GM12878 (cell line): ENCODE measurements at regions not wholly inside any gene's neighbourhood (a gene's known extent, or its start where the extent isn't known, plus 50 kb on each side); places are given as distances from the start of the nearest gene placed in this dataset.

Experiments used
- ATAC-seq: fragments of 200-7000 bp; cut with Tn5 transposase; 3 replicates; pipeline ENCODE4 v1.9.1; 2020; ENCODE audit warnings: mild to moderate bottlenecking, moderate library complexity
- BruUV-seq: library from RNA; stranded (reverse); fragments of 400-500 nt; replicated peaks from 2 replicates; lab custom pipeline; 2021; lab: Mats Ljungman, UMichigan
- CTCF ChIA-PET: fragments of 300-600 bp; sonication (Branson Sonifier 250); formaldehyde crosslinking; extraction: SDS; loops from one replicate; lab custom pipeline; 2021; ENCODE audit warnings: inconsistent platforms; lab: Yijun Ruan, JAX
- POLR2A ChIA-PET: fragments of 350-600 bp; formaldehyde crosslinking; extraction: SDS; loops from one replicate; lab custom pipeline; 2021; ENCODE audit warnings: inconsistent platforms; lab: Charles Lee
- RAD21 ChIA-PET: fragments of 300-600 bp; sonication (Branson Sonifier 250); formaldehyde crosslinking; loops from one replicate; lab custom pipeline; 2023; ENCODE audit warnings: antibody characterized with exemption; ENCODE audit not compliant: unreplicated experiment; lab: Charles Lee
- SMC1A ChIA-PET: fragments of 300-600 bp; sonication (Branson Sonifier 250); formaldehyde crosslinking; loops from one replicate; lab custom pipeline; 2023; ENCODE audit not compliant: unreplicated experiment, uncharacterized antibody; lab: Charles Lee
- DNase-seq: peaks from one replicate; pipeline ENCODE4 v3.0.0-alpha.2; 2011; ENCODE audit warnings: low read depth, low spot score
- FAIRE-seq: peaks from 3 replicates; lab custom pipeline; 2011; peaks lifted over from hg19 to GRCh38; lab: Jason Lieb, UNC
- H2AFZ ChIP-seq: 2 replicates; pipeline ENCODE4 v1.6.0; 2011; ENCODE audit warnings: low read depth, low read length, control low read depth; ENCODE audit not compliant: control insufficient read depth
- H3K27ac ChIP-seq: 2 replicates; pipeline ENCODE4 v1.5.1; 2011; ENCODE audit warnings: control low read depth; ENCODE audit not compliant: control insufficient read depth, insufficient read depth
- H3K27me3 ChIP-seq, 2 experiments: replicated peaks in 1 of 2; 2 replicates each; pipeline versions ENCODE4 v1.6.0 to v1.6.1; 2011; ENCODE audit warnings: low read length in 1 of 2; ENCODE audit not compliant: control insufficient read depth in 2 of 2, insufficient read depth in 2 of 2
- H3K36me3 ChIP-seq, 2 experiments: 2 replicates each; pipeline ENCODE4 v1.5.1; 2011; ENCODE audit warnings: low read length in 1 of 2; ENCODE audit not compliant: control insufficient read depth in 2 of 2, insufficient read depth in 2 of 2
- H3K4me1 ChIP-seq: 2 replicates; pipeline ENCODE4 v1.6.1; 2011; ENCODE audit warnings: mild to moderate bottlenecking, low read length, moderate library complexity, mixed read lengths; ENCODE audit not compliant: control insufficient read depth, insufficient read depth
- H3K4me2 ChIP-seq: 2 replicates; pipeline ENCODE4 v1.6.0; 2011; ENCODE audit warnings: control low read depth; ENCODE audit not compliant: control insufficient read depth, insufficient read depth
- H3K4me3 ChIP-seq: fragments of 200-600 bp; sonication (generic); 2 replicates; pipeline ENCODE4 v1.5.1; 2016
- H3K79me2 ChIP-seq: 2 replicates; pipeline ENCODE4 v1.6.0; 2011; ENCODE audit warnings: low read length; ENCODE audit not compliant: control insufficient read depth, insufficient read depth
- H3K9ac ChIP-seq: 2 replicates; pipeline ENCODE4 v1.8.0; 2011; ENCODE audit warnings: low read length, control low read depth, mixed read lengths; ENCODE audit not compliant: control insufficient read depth, insufficient read depth
- H3K9me3 ChIP-seq: replicated peaks from 3 replicates; pipeline ENCODE4 v1.5.1; 2011; ENCODE audit warnings: mild to moderate bottlenecking, low read length; ENCODE audit not compliant: control insufficient read depth, insufficient read depth
- H4K20me1 ChIP-seq: 2 replicates; pipeline ENCODE4 v1.6.0; 2011; ENCODE audit not compliant: control insufficient read depth, insufficient read depth
- CEBPB ChIP-seq, 2 experiments: fragments of 150-350 bp in 1 of 2; IDR thresholded peaks; 2 replicates each; pipeline ENCODE4 v1.6.1; 2012 to 2014; ENCODE audit warnings: low read depth in 2 of 2, low read length in 2 of 2, borderline replicate concordance in 1 of 2, inconsistent platforms in 1 of 2
- CREB1 ChIP-seq: IDR thresholded peaks from 2 replicates; pipeline ENCODE4 v1.6.1; 2012; ENCODE audit warnings: low read depth, mild to moderate bottlenecking, inconsistent platforms
- TARDBP ChIP-seq: IDR thresholded peaks from 2 replicates; pipeline ENCODE4 v1.6.1; 2016; ENCODE audit warnings: borderline replicate concordance
- WGBS: methylation state at CpG from one replicate; pipeline ENCODE4 v1.1.6; 2016; ENCODE audit warnings: low lambda C conversion rate; ENCODE audit not compliant: insufficient replicate concordance, insufficient coverage; ENCODE audit errors: missing lambda C conversion rate; 5-methylcytosine and 5-hydroxymethylcytosine counted together
- in situ Hi-C: fragments of 300-500 bp; cut with MboI; formaldehyde crosslinking; loops from 9 replicates; pipeline ENCODE4 v1.14.3; 2018; ENCODE audit warnings: mixed read lengths
- intact Hi-C: fragments of 100-400 bp; cut with micrococcal nuclease; formaldehyde crosslinking; loops from one replicate; pipeline ENCODE4 v1.14.2; 2022; ENCODE audit not compliant: unreplicated experiment
- TF ChIP-seq, protein P1 (sequence below): fragments of 450-650 bp; IDR thresholded peaks from 2 replicates; pipeline ENCODE4 v1.6.1; 2016; ENCODE audit warnings: mild to moderate bottlenecking, moderate library complexity, borderline replicate concordance
- TF ChIP-seq, protein P2 (sequence below): fragments of 450-650 bp; IDR thresholded peaks from 2 replicates; pipeline ENCODE4 v1.6.1; 2017; ENCODE audit warnings: low read depth, mild to moderate bottlenecking, moderate library complexity

DNA sequence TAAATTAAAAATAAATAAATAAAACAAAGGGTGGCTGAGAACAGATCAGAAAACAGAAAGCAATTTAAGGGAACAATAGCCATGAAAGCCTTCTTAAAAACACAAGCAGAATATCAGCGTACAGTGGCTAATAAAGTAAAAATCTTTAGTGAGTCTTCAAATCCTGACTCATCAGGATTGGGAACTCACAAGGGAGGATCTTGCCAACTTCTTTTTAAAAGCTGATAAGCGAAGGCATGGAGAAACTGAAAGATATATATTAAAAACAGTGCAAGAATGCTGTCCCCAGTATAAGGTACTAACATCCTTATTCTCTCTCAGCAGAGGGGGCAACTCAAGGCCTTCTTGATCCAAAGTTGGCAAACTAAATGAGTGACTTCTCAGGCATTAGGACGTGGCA lies 180.1 kb downstream of the DHX15 start:
- TF ChIP-seq, protein P1, sequence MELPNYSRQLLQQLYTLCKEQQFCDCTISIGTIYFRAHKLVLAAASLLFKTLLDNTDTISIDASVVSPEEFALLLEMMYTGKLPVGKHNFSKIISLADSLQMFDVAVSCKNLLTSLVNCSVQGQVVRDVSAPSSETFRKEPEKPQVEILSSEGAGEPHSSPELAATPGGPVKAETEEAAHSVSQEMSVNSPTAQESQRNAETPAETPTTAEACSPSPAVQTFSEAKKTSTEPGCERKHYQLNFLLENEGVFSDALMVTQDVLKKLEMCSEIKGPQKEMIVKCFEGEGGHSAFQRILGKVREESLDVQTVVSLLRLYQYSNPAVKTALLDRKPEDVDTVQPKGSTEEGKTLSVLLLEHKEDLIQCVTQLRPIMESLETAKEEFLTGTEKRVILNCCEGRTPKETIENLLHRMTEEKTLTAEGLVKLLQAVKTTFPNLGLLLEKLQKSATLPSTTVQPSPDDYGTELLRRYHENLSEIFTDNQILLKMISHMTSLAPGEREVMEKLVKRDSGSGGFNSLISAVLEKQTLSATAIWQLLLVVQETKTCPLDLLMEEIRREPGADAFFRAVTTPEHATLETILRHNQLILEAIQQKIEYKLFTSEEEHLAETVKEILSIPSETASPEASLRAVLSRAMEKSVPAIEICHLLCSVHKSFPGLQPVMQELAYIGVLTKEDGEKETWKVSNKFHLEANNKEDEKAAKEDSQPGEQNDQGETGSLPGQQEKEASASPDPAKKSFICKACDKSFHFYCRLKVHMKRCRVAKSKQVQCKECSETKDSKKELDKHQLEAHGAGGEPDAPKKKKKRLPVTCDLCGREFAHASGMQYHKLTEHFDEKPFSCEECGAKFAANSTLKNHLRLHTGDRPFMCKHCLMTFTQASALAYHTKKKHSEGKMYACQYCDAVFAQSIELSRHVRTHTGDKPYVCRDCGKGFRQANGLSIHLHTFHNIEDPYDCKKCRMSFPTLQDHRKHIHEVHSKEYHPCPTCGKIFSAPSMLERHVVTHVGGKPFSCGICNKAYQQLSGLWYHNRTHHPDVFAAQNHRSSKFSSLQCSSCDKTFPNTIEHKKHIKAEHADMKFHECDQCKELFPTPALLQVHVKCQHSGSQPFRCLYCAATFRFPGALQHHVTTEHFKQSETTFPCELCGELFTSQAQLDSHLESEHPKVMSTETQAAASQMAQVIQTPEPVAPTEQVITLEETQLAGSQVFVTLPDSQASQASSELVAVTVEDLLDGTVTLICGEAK: no peak
- TF ChIP-seq TARDBP: no peak
- in situ Hi-C loops: no loop called here

DNA sequence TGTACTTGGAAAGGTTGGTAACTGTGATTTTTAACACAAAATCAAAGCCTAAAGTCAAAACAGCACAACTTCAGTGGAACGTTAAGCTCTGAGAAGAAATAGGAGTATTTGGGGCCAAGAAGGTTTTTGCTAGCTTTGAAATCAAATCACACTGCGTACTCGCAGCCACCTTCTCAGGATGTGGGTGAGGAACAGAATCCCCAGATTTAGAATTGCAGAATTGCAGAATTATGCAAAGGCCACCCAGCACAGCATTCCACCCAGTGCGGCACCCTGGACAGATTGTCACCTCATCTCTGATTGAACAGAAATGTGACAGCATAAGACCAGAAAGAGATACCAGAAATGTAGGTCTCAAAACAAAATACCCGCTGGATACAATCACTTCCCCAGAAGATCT lies 181.1 kb downstream of the DHX15 start:
- SMC1A ChIA-PET: no interaction called here

More for the DNA sequence above, 180.1 kb downstream of the DHX15 start:
- H3K36me3 ChIP-seq: no peaks in the 10 kb centered on the region
- DNase-seq (no peak), FAIRE-seq (no peak), ATAC-seq (no peak)
- H3K27ac ChIP-seq: no peak overlapping the region
- intact Hi-C loops: no loop called here
- SMC1A ChIA-PET: no interaction called here
- BruUV-seq: no TSS peak
- no peaks in the 10 kb centered on the region for H3K27me3 ChIP-seq
- RAD21 ChIA-PET: no interaction called here
- H3K79me2 ChIP-seq: no peaks in the 10 kb centered on the region
- no peaks in the 10 kb centered on the region for H3K4me1 ChIP-seq
- POLR2A ChIA-PET: no interaction called here
- CTCF ChIA-PET: no interaction called here
- H3K4me3 ChIP-seq: no peak overlapping the region
- no peak overlapping the region for H3K4me2 ChIP-seq
- 4% methylated on average over 3 of the region's 3 CpGs for WGBS
- H2AFZ ChIP-seq: no peak overlapping the region
- no peak overlapping the region for H3K9ac ChIP-seq
- no peaks in the 10 kb centered on the region for H3K9me3 ChIP-seq
- H4K20me1 ChIP-seq: no peaks in the 10 kb centered on the region

More for the DNA sequence above, 181.1 kb downstream of the DHX15 start:
- Histone ChIP-seq H2AFZ (no peak overlapping the region), H3K27ac (no peak overlapping the region), H4K20me1 (no peaks in the 10 kb centered on the region), H3K4me3 (no peak overlapping the region), H3K4me1 (no peaks in the 10 kb centered on the region), H3K9me3 (no peaks in the 10 kb centered on the region), H3K79me2 (no peaks in the 10 kb centered on the region), H3K36me3 (no peaks in the 10 kb centered on the region), H3K27me3 (no peaks in the 10 kb centered on the region), H3K4me2 (no peak overlapping the region), H3K9ac (no peak overlapping the region)
- TF ChIP-seq CREB1: no peak
- TF ChIP-seq, protein P2, sequence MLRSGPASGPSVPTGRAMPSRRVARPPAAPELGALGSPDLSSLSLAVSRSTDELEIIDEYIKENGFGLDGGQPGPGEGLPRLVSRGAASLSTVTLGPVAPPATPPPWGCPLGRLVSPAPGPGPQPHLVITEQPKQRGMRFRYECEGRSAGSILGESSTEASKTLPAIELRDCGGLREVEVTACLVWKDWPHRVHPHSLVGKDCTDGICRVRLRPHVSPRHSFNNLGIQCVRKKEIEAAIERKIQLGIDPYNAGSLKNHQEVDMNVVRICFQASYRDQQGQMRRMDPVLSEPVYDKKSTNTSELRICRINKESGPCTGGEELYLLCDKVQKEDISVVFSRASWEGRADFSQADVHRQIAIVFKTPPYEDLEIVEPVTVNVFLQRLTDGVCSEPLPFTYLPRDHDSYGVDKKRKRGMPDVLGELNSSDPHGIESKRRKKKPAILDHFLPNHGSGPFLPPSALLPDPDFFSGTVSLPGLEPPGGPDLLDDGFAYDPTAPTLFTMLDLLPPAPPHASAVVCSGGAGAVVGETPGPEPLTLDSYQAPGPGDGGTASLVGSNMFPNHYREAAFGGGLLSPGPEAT: no peak
- no peak for TF ChIP-seq CEBPB (IDR thresholded peaks at IDR 0.05; ENCODE audit: borderline replicate concordance in 1 of 2, low read depth in 2 of 2, low read length in 2 of 2)
- intact Hi-C loops: no loop called here
- BruUV-seq: no TSS peak
- ATAC-seq (no peak), FAIRE-seq (no peak), DNase-seq (no peak)
- WGBS: 61% methylated on average over 5 of the region's 5 CpGs
- in situ Hi-C loops: no loop called here
- POLR2A ChIA-PET: no interaction called here
- RAD21 ChIA-PET: no interaction called here
- CTCF ChIA-PET: no interaction called here
